GM19240 (cell line): ENCODE measurements at regions not wholly inside any gene's neighbourhood (a gene's known extent, or its start where the extent isn't known, plus 50 kb on each side); places are given as distances from the start of the nearest gene placed in this dataset.

ENCODE experiments used
- DNase-seq: peaks from one replicate; pipeline ENCODE4 v3.0.0; 2011; ENCODE audit warnings: low spot score; ENCODE audit not compliant: insufficient read length

- DNase-seq = no peak
These were observed 339.4 kb upstream of the USP24 start for GRCh38 chr1:55554611-55555010.

GRCh38 chr1:55552636-55553035, 337.5 kb upstream of the USP24 start:
- no peak for DNase-seq

GRCh38 chr1:55547405-55547804, 332.2 kb upstream of the USP24 start:
- no peak for DNase-seq

- no peak for DNase-seq
These were observed 331.4 kb upstream of the USP24 start for GRCh38 chr1:55546553-55546952.

- DNase-seq = no peak
These were observed 329.7 kb upstream of the USP24 start for GRCh38 chr1:55544826-55545225.

GRCh38 chr1:55542901-55543504, 327.8 kb upstream of the USP24 start:
- DNase-seq = no peak

GRCh38 chr1:55541296-55541695, 326.1 kb upstream of the USP24 start:
- no peak for DNase-seq

GRCh38 chr1:55539652-55540512, 324.7 kb upstream of the USP24 start:
- DNase-seq = no peak

GRCh38 chr1:55538428-55538827, 323.3 kb upstream of the USP24 start:
- no peak for DNase-seq

- no peak for DNase-seq
These were observed 321.3 kb upstream of the USP24 start for GRCh38 chr1:55536545-55536865.

GRCh38 chr1:55535724-55536544, 320.8 kb upstream of the USP24 start:
- no peak for DNase-seq

GRCh38 chr1:55534565-55535121, 319.5 kb upstream of the USP24 start:
- no peak for DNase-seq

GRCh38 chr1:55531644-55532043, 316.5 kb upstream of the USP24 start:
- no peak for DNase-seq

GRCh38 chr1:55530749-55531478, 315.8 kb upstream of the USP24 start:
- no peak for DNase-seq

- no peak for DNase-seq
These were observed 313.9 kb upstream of the USP24 start for GRCh38 chr1:55529017-55529416.

GRCh38 chr1:55527831-55528230, 312.7 kb upstream of the USP24 start:
- DNase-seq = no peak

GRCh38 chr1:55526716-55527115, 311.6 kb upstream of the USP24 start:
- no peak for DNase-seq

- no peak for DNase-seq
These were observed 308.8 kb upstream of the USP24 start for GRCh38 chr1:55524006-55524405.

GRCh38 chr1:55522982-55523381, 307.8 kb upstream of the USP24 start:
- no peak for DNase-seq

- no peak for DNase-seq
These were observed 307.3 kb upstream of the USP24 start for GRCh38 chr1:55522353-55522903.

GRCh38 chr1:55520861-55521260, 305.7 kb upstream of the USP24 start:
- DNase-seq = no peak
